Keratinocyte (primary cell): ENCODE measurements at regions not wholly inside any gene's neighbourhood (a gene's known extent, or its start where the extent isn't known, plus 50 kb on each side); places are given as distances from the start of the nearest gene placed in this dataset.

Experiments
- DNase-seq: peaks from one replicate; pipeline ENCODE4 v3.0.0-alpha.2; 2011; ENCODE audit warnings: low read depth, missing footprints, low spot score
- FAIRE-seq: peaks from 2 replicates; lab custom pipeline; 2011; peaks lifted over from hg19 to GRCh38; lab: Jason Lieb, UNC
- H2AFZ ChIP-seq: 2 replicates; pipeline ENCODE4 v1.6.0; 2012; ENCODE audit warnings: low read length, control low read depth, inconsistent platforms; ENCODE audit not compliant: control insufficient read depth
- H3K27ac ChIP-seq: 2 replicates; pipeline ENCODE4 v1.5.1; 2011; ENCODE audit warnings: low read length; ENCODE audit not compliant: control insufficient read depth, insufficient read depth
- H3K27me3 ChIP-seq: 3 replicates; pipeline ENCODE4 v1.6.0; 2011; ENCODE audit warnings: low read length; ENCODE audit not compliant: control insufficient read depth, insufficient read depth; ENCODE audit errors: extremely low read depth
- H3K36me3 ChIP-seq, 2 experiments: 2 replicates in 1 of 2; 3 replicates in 1 of 2; pipeline ENCODE4 v1.5.1; 2011; ENCODE audit warnings: low read length in 2 of 2, mild to moderate bottlenecking in 1 of 2; ENCODE audit not compliant: control insufficient read depth in 2 of 2, insufficient read depth in 2 of 2; ENCODE audit errors: extremely low read depth in 1 of 2
- H3K4me1 ChIP-seq: 3 replicates; pipeline ENCODE4 v1.5.1; 2011; ENCODE audit warnings: low read length; ENCODE audit not compliant: control insufficient read depth, insufficient read depth; ENCODE audit errors: extremely low read depth
- H3K4me2 ChIP-seq: 3 replicates; pipeline ENCODE4 v1.6.0; 2011; ENCODE audit warnings: low read depth, low read length; ENCODE audit not compliant: control insufficient read depth, insufficient read depth; ENCODE audit errors: extremely low read depth
- H3K4me3 ChIP-seq, 3 experiments: fragments of 200-600 bp in 1 of 3; sonication (generic) in 1 of 3; 2 replicates in 2 of 3; 3 replicates in 1 of 3; pipeline ENCODE4 v1.5.1; 2011 to 2016; ENCODE audit warnings: low read length in 3 of 3, mild to moderate bottlenecking in 3 of 3, control low read depth in 2 of 3, inconsistent platforms in 1 of 3, low read depth in 1 of 3, mixed read lengths in 1 of 3, mixed run types in 1 of 3, moderate library complexity in 1 of 3; ENCODE audit not compliant: control insufficient read depth in 2 of 3, insufficient read depth in 2 of 3; ENCODE audit errors: extremely low read depth in 1 of 3
- H3K79me2 ChIP-seq: 2 replicates; pipeline ENCODE4 v1.6.0; 2012; ENCODE audit warnings: low read length; ENCODE audit not compliant: control insufficient read depth, insufficient read depth
- H3K9ac ChIP-seq: 3 replicates; pipeline ENCODE4 v1.6.0; 2011; ENCODE audit warnings: low read length; ENCODE audit not compliant: control insufficient read depth, insufficient read depth; ENCODE audit errors: extremely low read depth
- H3K9me1 ChIP-seq: 3 replicates; pipeline ENCODE4 v1.6.0; 2011; ENCODE audit warnings: low read length; ENCODE audit not compliant: control insufficient read depth, insufficient read depth; ENCODE audit errors: extremely low read depth
- H3K9me3 ChIP-seq: 2 replicates; pipeline ENCODE4 v1.5.1; 2012; ENCODE audit warnings: low read depth, low read length; ENCODE audit not compliant: control insufficient read depth
- H4K20me1 ChIP-seq: 3 replicates; pipeline ENCODE4 v1.6.0; 2011; ENCODE audit warnings: low read length; ENCODE audit not compliant: control insufficient read depth, insufficient read depth; ENCODE audit errors: extremely low read depth
- EZH2 ChIP-seq: IDR thresholded peaks from one replicate; pipeline ENCODE4 v1.6.1; 2012; ENCODE audit warnings: inconsistent platforms, mild to moderate bottlenecking, low read length, moderate library complexity
- dilution Hi-C: fragments of 300-500 bp; cut with MboI; formaldehyde crosslinking; loops from one replicate; pipeline ENCODE4 v1.7.0; 2020; ENCODE audit warnings: low sequenced_read_pairs; ENCODE audit not compliant: extremely low pct_ligation_motif_present
- TF ChIP-seq, protein P1 (sequence below), 3 experiments: IDR thresholded peaks in 1 of 3; conservative IDR thresholded peaks in 1 of 3; optimal IDR thresholded peaks in 1 of 3; 2 replicates in 2 of 3; 3 replicates in 1 of 3; pipeline versions ENCODE3 to v1.5.1; 2011; ENCODE audit warnings: low read length in 3 of 3, mild to moderate bottlenecking in 3 of 3, moderate library complexity in 2 of 3, control low read depth in 1 of 3, inconsistent platforms in 1 of 3; ENCODE audit not compliant: insufficient read depth in 2 of 3; ENCODE audit errors: extremely low read depth in 1 of 3

DNA sequence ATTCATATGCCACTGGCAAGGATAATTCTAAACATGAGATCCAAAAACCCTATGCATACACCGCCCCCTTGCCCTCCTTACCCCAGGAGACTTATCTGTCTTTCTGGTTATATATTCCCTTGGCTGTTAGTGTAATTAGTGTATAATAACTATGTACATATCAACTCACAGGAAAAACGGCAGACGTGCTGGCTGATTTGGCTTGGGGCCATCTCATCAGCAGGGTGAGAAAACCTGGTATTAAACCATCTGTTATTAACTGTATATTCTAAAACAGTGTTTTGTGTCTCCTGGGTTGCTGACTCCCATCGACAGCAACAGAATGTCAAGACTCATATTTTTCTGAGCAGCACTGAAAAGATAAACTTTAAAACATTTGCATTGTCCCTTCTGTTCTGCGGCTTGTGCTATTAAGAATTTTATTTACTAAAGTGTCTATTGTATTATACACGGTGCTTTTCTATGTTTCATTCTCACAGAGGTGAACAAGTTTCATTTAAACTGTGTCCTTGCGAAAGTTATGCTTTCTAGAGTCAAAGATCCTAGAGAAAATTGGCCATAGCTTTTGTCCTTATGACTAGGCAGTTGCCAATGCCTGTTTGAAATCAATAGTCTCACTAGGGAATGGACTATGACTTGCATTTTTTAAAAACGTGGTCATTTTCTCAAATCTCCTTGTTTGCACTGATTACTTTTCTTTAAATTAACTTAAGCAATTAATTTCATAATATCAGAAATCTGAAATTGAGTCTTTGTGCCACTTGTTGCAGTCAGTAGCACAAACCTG lies 211.5 kb upstream of the MID1 start:
- no peaks in the 10 kb centered on the region for H3K9me3 ChIP-seq
- no peak overlapping the region for H3K4me2 ChIP-seq
- TF ChIP-seq, protein P1, sequence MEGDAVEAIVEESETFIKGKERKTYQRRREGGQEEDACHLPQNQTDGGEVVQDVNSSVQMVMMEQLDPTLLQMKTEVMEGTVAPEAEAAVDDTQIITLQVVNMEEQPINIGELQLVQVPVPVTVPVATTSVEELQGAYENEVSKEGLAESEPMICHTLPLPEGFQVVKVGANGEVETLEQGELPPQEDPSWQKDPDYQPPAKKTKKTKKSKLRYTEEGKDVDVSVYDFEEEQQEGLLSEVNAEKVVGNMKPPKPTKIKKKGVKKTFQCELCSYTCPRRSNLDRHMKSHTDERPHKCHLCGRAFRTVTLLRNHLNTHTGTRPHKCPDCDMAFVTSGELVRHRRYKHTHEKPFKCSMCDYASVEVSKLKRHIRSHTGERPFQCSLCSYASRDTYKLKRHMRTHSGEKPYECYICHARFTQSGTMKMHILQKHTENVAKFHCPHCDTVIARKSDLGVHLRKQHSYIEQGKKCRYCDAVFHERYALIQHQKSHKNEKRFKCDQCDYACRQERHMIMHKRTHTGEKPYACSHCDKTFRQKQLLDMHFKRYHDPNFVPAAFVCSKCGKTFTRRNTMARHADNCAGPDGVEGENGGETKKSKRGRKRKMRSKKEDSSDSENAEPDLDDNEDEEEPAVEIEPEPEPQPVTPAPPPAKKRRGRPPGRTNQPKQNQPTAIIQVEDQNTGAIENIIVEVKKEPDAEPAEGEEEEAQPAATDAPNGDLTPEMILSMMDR (optimal IDR thresholded peaks at IDR 0.05 in 1 of 3, IDR thresholded peaks at IDR 0.05 in 1 of 3, conservative IDR thresholded peaks at IDR 0.05 in 1 of 3; ENCODE audit: extremely low read depth in 1 of 3, insufficient read depth in 2 of 3, low read length in 3 of 3): no peak
- no peak for TF ChIP-seq EZH2
- no peak overlapping the region for H3K9ac ChIP-seq
- H3K27me3 ChIP-seq: no peaks in the 10 kb centered on the region
- DNase-seq (no peak), FAIRE-seq (no peak)
- no peak overlapping the region for H3K27ac ChIP-seq
- no peaks in the 10 kb centered on the region for H3K4me1 ChIP-seq
- dilution Hi-C loops: no loop called here
- H3K79me2 ChIP-seq: no peaks in the 10 kb centered on the region
- H2AFZ ChIP-seq: no peak overlapping the region
- no peaks in the 10 kb centered on the region for H3K9me1 ChIP-seq
- no peaks in the 10 kb centered on the region for H3K36me3 ChIP-seq
- no peaks in the 10 kb centered on the region for H4K20me1 ChIP-seq
- no peak overlapping the region for H3K4me3 ChIP-seq

DNA sequence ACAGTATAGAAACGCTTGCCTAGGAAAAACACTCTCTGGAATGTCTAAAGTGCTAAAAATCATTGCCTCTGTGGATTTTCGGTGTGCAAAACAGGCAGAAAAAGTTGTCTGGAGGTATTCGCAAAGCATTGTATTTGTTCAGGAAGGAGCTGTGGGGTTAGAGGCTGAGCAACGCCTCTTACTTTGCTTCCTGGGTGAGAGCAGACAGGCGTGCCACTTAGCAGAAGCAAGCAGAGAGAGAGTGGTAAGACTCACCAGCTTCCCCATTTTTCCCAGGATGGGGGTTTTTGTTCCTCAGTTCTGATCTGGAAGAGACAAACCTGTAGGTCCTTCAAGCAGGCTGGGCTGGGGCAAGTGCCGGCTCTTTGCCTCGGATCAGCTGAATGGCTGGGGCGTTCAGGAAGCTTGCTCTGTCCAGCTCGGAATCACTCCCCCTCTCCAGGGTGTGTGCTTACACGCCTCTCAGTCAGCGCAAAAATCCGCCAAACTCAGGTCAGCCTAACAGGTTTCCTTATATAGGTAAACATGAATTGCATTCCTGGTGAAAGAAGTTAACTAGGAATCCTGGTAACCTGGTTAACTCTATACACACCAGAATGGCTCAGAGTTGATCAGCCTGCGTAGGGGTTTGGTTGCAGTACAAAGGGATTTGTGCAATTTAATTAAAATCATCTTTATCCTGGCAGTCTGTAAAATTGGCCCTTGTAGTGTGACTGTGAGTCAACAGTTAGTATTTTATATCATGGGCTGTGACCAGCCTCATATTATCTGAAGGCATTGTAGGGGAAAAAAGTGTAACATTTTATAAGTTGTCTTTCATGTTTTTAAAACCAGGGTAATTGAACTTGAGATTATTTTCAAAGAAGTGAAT lies 213.1 kb upstream of the MID1 start:
- FAIRE-seq (no peak), DNase-seq (no peak)
- H3K9ac ChIP-seq: no peak overlapping the region
- no peaks in the 10 kb centered on the region for H3K36me3 ChIP-seq
- H3K27ac ChIP-seq: no peak overlapping the region
- H3K79me2 ChIP-seq: no peaks in the 10 kb centered on the region
- no peaks in the 10 kb centered on the region for H3K4me1 ChIP-seq
- no peaks in the 10 kb centered on the region for H4K20me1 ChIP-seq
- H3K9me1 ChIP-seq: no peaks in the 10 kb centered on the region
- dilution Hi-C loops: no loop called here
- H3K4me3 ChIP-seq: peak overlapping the region; percentile 16 to 22 (median 22)
- H2AFZ ChIP-seq: peak overlapping the region; percentile 4
- H3K27me3 ChIP-seq: no peaks in the 10 kb centered on the region
- H3K9me3 ChIP-seq: no peaks in the 10 kb centered on the region
- TF ChIP-seq, protein P1 (optimal IDR thresholded peaks at IDR 0.05 in 1 of 3, IDR thresholded peaks at IDR 0.05 in 1 of 3, conservative IDR thresholded peaks at IDR 0.05 in 1 of 3; ENCODE audit: extremely low read depth in 1 of 3, insufficient read depth in 2 of 3, low read length in 3 of 3): no peak
- TF ChIP-seq EZH2: no peak
- peak overlapping the region; percentile 47 for H3K4me2 ChIP-seq
